HG03571 (cell line): ENCODE measurements at regions not wholly inside any gene's neighbourhood (a gene's known extent, or its start where the extent isn't known, plus 50 kb on each side); places are given as distances from the start of the nearest gene placed in this dataset.

Experiments
- ATAC-seq: cut with Tn5 transposase; IDR thresholded peaks from one replicate; pipeline ENCODE4 v1.9.1; 2021; ENCODE audit not compliant: unreplicated experiment

- no peak for ATAC-seq
Measured at GRCh38 chr20:54361475-54361874, 113.9 kb upstream of the DOK5 start.

GRCh38 chr20:54362283-54362682 is 113.1 kb upstream of the DOK5 start:
- ATAC-seq = no peak

GRCh38 chr20:54364365-54364764 is 111.0 kb upstream of the DOK5 start:
- ATAC-seq = no peak

- ATAC-seq = no peak
Measured at GRCh38 chr20:54364919-54365318, 110.5 kb upstream of the DOK5 start.

- ATAC-seq = no peak
Measured at GRCh38 chr20:54366669-54367344, 108.6 kb upstream of the DOK5 start.

GRCh38 chr20:54368570-54368969 is 106.8 kb upstream of the DOK5 start:
- no peak for ATAC-seq

- no peak for ATAC-seq
Measured at GRCh38 chr20:54372313-54372712, 103.1 kb upstream of the DOK5 start.

- no peak for ATAC-seq
Measured at GRCh38 chr20:54377992-54378773, 97.2 kb upstream of the DOK5 start.

GRCh38 chr20:54379893-54380584 is 95.4 kb upstream of the DOK5 start:
- no peak for ATAC-seq

GRCh38 chr20:54382419-54382818 is 93.0 kb upstream of the DOK5 start:
- no peak for ATAC-seq

GRCh38 chr20:54385746-54386145 is 89.6 kb upstream of the DOK5 start:
- no peak for ATAC-seq

- no peak for ATAC-seq
Measured at GRCh38 chr20:54389596-54390280, 85.7 kb upstream of the DOK5 start.

- no peak for ATAC-seq
Measured at GRCh38 chr20:54397292-54398140, 77.9 kb upstream of the DOK5 start.

GRCh38 chr20:54398814-54399213 is 76.6 kb upstream of the DOK5 start:
- no peak for ATAC-seq

GRCh38 chr20:54405540-54405939 is 69.9 kb upstream of the DOK5 start:
- no peak for ATAC-seq

- no peak for ATAC-seq
Measured at GRCh38 chr20:54407459-54407858, 67.9 kb upstream of the DOK5 start.

GRCh38 chr20:54415967-54416366 is 59.4 kb upstream of the DOK5 start:
- no peak for ATAC-seq

GRCh38 chr20:54416770-54417169 is 58.6 kb upstream of the DOK5 start:
- no peak for ATAC-seq

GRCh38 chr20:54419531-54419930 is 55.9 kb upstream of the DOK5 start:
- ATAC-seq = no peak
